A673 (cell line): ENCODE measurements at regions not wholly inside any gene's neighbourhood (a gene's known extent, or its start where the extent isn't known, plus 50 kb on each side); places are given as distances from the start of the nearest gene placed in this dataset.

ENCODE experiments used
- BruUV-seq: library from RNA; stranded (reverse); fragments of 400-500 nt; replicated peaks from 2 replicates; lab custom pipeline; 2021; lab: Mats Ljungman, UMichigan
- CTCF ChIA-PET: fragments of 300-600 bp; sonication (Branson Sonifier 250); formaldehyde crosslinking; loops from one replicate; lab custom pipeline; 2022; ENCODE audit warnings: antibody characterized with exemption; lab: Charles Lee
- POLR2A ChIA-PET: fragments of 300-600 bp; sonication (Branson Sonifier 250); formaldehyde crosslinking; loops from one replicate; lab custom pipeline; 2022; ENCODE audit warnings: antibody characterized with exemption; ENCODE audit not compliant: low non-redundant PET; lab: Charles Lee
- DNase-seq: peaks from one replicate; pipeline ENCODE4 v3.0.0-alpha.2; 2015; ENCODE audit warnings: low spot score
- H3K27ac ChIP-seq: fragments of 200-600 bp; sonication (generic); 2 replicates; pipeline ENCODE4 v1.5.1; 2016; ENCODE audit warnings: mixed run types, low read depth, mild to moderate bottlenecking, mixed read lengths, antibody characterized with exemption, low read length; ENCODE audit not compliant: poor library complexity, severe bottlenecking
- H3K27me3 ChIP-seq: fragments of 200-600 bp; sonication (generic); replicated peaks from 2 replicates; pipeline ENCODE4 v1.6.1; 2017; ENCODE audit warnings: mixed run types, low read depth, mild to moderate bottlenecking, mixed read lengths, antibody characterized with exemption, low read length; ENCODE audit not compliant: insufficient read depth, poor library complexity
- H3K36me3 ChIP-seq: fragments of 200-600 bp; sonication (generic); 2 replicates; pipeline ENCODE4 v1.6.1; 2016; ENCODE audit warnings: mixed run types, mild to moderate bottlenecking, mixed read lengths, antibody characterized with exemption, low read length; ENCODE audit not compliant: insufficient read depth, poor library complexity, severe bottlenecking
- H3K4me1 ChIP-seq: fragments of 200-600 bp; sonication (generic); 2 replicates; pipeline ENCODE4 v1.6.1; 2017; ENCODE audit warnings: mixed run types, mild to moderate bottlenecking, mixed read lengths, antibody characterized with exemption, low read length; ENCODE audit not compliant: insufficient read depth, poor library complexity, severe bottlenecking
- H3K4me3 ChIP-seq: fragments of 200-600 bp; sonication (generic); 2 replicates; pipeline ENCODE4 v1.5.1; 2016; ENCODE audit warnings: low read depth, mixed run types, mild to moderate bottlenecking, mixed read lengths, low read length; ENCODE audit not compliant: poor library complexity, severe bottlenecking
- H3K9me3 ChIP-seq: fragments of 200-600 bp; sonication (generic); 2 replicates; pipeline ENCODE4 v1.6.1; 2016; ENCODE audit warnings: mixed run types, low read depth, mild to moderate bottlenecking, mixed read lengths, antibody characterized with exemption, low read length; ENCODE audit not compliant: poor library complexity, severe bottlenecking
- EZH2 ChIP-seq: fragments of 200-600 bp; sonication (generic); IDR thresholded peaks from 2 replicates; pipeline ENCODE4 v1.6.1; 2017; ENCODE audit warnings: borderline replicate concordance, low read depth, mild to moderate bottlenecking, mixed read lengths, antibody characterized with exemption, low read length; ENCODE audit not compliant: poor library complexity, severe bottlenecking
- intact Hi-C: fragments of 100-400 bp; cut with micrococcal nuclease; formaldehyde crosslinking; loops from one replicate; pipeline ENCODE4 v1.10.0; 2022; ENCODE audit not compliant: unreplicated experiment
- TF ChIP-seq, protein P1 (sequence below): fragments of 300-800, 200-600 bp; sonication (generic); conservative IDR thresholded peaks from 2 replicates; pipeline ENCODE4 v1.5.1; 2017; ENCODE audit warnings: low read depth, mild to moderate bottlenecking, antibody characterized with exemption, low read length, moderate library complexity, mixed read lengths

- ChIA-PET CTCF (no interaction called here), POLR2A (no interaction called here)
- no peak overlapping the region for H3K4me3 ChIP-seq
- H3K4me1 ChIP-seq, result no peaks in the 10 kb centered on the region
- BruUV-seq, result no TSS peak
- intact Hi-C loops, result no loop called here
- H3K27me3 ChIP-seq, result peaks cover 33% of the 10 kb centered on the region
- H3K36me3 ChIP-seq, result no peaks in the 10 kb centered on the region
- no peaks in the 10 kb centered on the region for H3K9me3 ChIP-seq
- no peak for TF ChIP-seq EZH2
- TF ChIP-seq, protein P1, sequence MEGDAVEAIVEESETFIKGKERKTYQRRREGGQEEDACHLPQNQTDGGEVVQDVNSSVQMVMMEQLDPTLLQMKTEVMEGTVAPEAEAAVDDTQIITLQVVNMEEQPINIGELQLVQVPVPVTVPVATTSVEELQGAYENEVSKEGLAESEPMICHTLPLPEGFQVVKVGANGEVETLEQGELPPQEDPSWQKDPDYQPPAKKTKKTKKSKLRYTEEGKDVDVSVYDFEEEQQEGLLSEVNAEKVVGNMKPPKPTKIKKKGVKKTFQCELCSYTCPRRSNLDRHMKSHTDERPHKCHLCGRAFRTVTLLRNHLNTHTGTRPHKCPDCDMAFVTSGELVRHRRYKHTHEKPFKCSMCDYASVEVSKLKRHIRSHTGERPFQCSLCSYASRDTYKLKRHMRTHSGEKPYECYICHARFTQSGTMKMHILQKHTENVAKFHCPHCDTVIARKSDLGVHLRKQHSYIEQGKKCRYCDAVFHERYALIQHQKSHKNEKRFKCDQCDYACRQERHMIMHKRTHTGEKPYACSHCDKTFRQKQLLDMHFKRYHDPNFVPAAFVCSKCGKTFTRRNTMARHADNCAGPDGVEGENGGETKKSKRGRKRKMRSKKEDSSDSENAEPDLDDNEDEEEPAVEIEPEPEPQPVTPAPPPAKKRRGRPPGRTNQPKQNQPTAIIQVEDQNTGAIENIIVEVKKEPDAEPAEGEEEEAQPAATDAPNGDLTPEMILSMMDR, result no peak
- DNase-seq, result no peak
- no peak overlapping the region for H3K27ac ChIP-seq
These were observed 100.2 kb downstream of the HTR5A start for GRCh38 chr7:155170331-155170730.

- ChIA-PET CTCF (no interaction called here), POLR2A (no interaction called here)
These were observed 102.0 kb downstream of the HTR5A start for GRCh38 chr7:155172141-155172540.

DNA sequence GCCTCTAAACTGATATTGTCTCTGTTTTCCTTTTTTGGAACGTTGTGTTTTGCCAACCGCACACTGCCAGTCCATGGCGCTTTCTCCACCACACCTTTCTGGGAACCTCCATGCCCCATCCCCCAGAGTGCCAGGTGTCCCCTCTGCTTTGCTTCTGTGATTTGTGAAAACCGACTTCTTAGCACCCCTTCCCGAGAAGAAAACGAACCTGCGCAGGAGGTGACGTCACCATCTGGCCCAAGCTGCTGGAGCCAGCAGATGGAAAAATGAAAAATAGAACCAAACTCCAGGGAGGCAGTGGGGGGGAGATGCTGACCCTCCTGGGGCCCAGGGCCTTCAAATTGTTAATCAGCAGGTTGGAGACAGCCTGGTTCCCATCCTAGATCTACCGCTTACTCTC lies 103.8 kb downstream of the HTR5A start:
- Histone ChIP-seq H3K9me3 (no peaks in the 10 kb centered on the region), H3K27ac (no peak overlapping the region), H3K36me3 (no peaks in the 10 kb centered on the region), H3K27me3 (peaks cover 32% of the 10 kb centered on the region), H3K4me1 (no peaks in the 10 kb centered on the region), H3K4me3 (no peak overlapping the region)
- ChIA-PET CTCF (no interaction called here), POLR2A (no interaction called here)
- TF ChIP-seq, protein P1, result no peak
- TF ChIP-seq EZH2, result no peak
- DNase-seq, result no peak
- intact Hi-C loops, result no loop called here
- BruUV-seq, result no TSS peak

More at GRCh38 chr7:155172141-155172540, 102.0 kb downstream of the HTR5A start:
- no TSS peak for BruUV-seq
- intact Hi-C loops, result no loop called here
- TF ChIP-seq, protein P1, result no peak
- TF ChIP-seq EZH2, result no peak
- no peaks in the 10 kb centered on the region for H3K4me1 ChIP-seq
- no peaks in the 10 kb centered on the region for H3K9me3 ChIP-seq
- H3K27ac ChIP-seq, result no peak overlapping the region
- H3K27me3 ChIP-seq, result peaks cover 32% of the 10 kb centered on the region
- H3K36me3 ChIP-seq, result no peaks in the 10 kb centered on the region
- no peak overlapping the region for H3K4me3 ChIP-seq
- DNase-seq, result no peak
